ENCODE measurements at regions not wholly inside any gene's neighbourhood (a gene's known extent, or its start where the extent isn't known, plus 50 kb on each side); places are given as distances from the start of the nearest gene placed in this dataset.

DNA sequence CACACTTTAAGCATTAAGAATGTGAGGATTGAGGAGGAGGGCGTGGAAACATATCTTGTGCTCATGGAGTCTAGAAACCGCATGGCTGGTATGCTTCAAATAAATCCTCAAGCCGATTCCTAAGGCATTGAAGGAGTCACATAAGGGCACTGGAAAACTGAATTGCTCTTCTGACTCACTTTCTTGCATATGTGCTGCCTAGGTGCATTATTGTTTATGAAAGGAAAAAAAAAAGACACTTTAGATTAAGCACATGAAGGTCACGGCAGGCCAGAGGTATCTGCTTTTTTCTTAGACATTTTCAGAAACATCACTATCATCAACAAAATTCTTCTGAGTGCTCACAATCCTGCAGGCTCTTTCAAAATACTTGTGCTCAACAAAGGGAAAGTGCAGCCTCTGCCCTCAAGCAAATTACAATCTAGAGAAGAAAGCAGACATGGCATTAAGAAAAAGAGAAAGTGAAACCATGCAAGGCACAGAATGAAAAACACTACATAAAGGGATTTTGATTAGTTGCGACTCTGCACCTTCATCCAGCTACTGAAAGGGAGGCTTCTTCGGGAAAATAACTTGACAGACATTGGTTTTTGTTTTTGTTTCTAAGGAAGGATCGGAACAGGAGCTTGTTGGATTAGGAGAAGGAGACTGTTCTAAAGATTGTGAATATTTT lies 2117.6 kb downstream of the MAT2B start:
- Histone ChIP-seq H3K27ac (ENCODE audit: low read depth in 1 of 2, low read length in 2 of 2) (no peak overlapping the region), H3K4me1 (ENCODE audit: control insufficient read depth in 4 of 4, insufficient read depth in 4 of 4, low read length in 3 of 4) (peaks cover 0 to 5% (median 0%) of the 10 kb centered on the region in 4 donors), H3K4me3 (ENCODE audit: low read depth in 1 of 3, low read length in 3 of 3) (peak overlapping the region in 2 of 3 donors; percentile 32 to 46), H3K9ac (ENCODE audit: low read depth in 1 of 2, low read length in 2 of 2) (peak overlapping the region in 1 of 2 donors; percentile 1), H3K27me3 (ENCODE audit: control insufficient read depth in 4 of 4, insufficient read depth in 4 of 4, low read length in 3 of 4) (no peaks in the 10 kb centered on the region), H3K36me3 (ENCODE audit: control insufficient read depth in 4 of 4, insufficient read depth in 3 of 4, low read depth in 1 of 4, low read length in 3 of 4) (no peaks in the 10 kb centered on the region), H3K9me3 (ENCODE audit: control insufficient read depth in 4 of 4, low read length in 3 of 4) (no peaks in the 10 kb centered on the region)
- 79% methylated on average over 7 of the region's 7 CpGs for WGBS
- TF ChIP-seq RXRA (IDR thresholded peaks at IDR 0.05) = no peak
- no peak for TF ChIP-seq FOXA1 (IDR thresholded peaks at IDR 0.05)
- DNase-seq (ENCODE audit: low spot score) = no peak

DNA sequence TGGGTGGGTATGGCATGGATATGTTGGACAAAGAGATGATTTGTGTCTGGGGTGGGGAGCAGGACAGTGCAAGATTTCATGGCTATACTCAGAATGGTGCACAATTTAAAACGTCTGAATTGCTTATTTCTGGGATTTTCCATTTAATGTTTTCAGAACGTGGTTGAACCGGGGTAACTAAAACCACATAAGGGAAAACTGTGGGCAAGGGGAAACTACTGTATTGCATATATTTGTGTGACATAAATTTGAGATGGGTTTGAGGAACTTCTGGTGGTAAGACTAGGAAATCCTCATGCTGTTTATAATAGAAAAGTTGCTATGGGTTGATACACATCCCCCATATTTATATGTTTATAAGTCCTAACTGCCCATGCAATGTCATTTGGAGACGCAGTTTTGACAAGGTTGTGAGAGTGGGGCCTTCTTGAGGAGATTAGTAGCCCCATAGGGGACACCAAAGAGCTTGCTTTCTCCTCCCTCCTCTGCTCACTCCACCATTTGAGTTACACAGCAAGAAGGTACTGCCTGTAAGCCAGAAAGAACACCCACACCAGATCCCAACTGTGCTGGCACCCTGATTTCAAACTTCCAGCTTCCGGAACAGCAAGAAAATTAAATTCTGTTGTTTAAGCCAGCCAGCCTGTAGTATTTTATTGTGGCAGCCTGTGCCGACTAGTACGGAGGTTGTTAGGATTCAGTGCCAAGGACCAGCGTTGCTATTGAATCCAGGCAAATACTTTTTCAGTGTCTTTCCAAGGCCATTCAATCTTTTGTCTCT lies 2118.9 kb downstream of the MAT2B start:
- TF ChIP-seq JUND (IDR thresholded peaks at IDR 0.05) (no peak), EGR1 (IDR thresholded peaks at IDR 0.05; ENCODE audit: low read depth in 2 of 2) (no peak), FOXA1 (IDR thresholded peaks at IDR 0.05) (no peak), NR2F2 (IDR thresholded peaks at IDR 0.05) (no peak), RXRA (IDR thresholded peaks at IDR 0.05) (no peak), HNF4G (IDR thresholded peaks at IDR 0.05) (no peak), FOXA2 (IDR thresholded peaks at IDR 0.05) (no peak), GABPA (IDR thresholded peaks at IDR 0.05 in 1 of 2, conservative IDR thresholded peaks at IDR 0.05 in 1 of 2) (no peak)
- TF ChIP-seq, protein P1, sequence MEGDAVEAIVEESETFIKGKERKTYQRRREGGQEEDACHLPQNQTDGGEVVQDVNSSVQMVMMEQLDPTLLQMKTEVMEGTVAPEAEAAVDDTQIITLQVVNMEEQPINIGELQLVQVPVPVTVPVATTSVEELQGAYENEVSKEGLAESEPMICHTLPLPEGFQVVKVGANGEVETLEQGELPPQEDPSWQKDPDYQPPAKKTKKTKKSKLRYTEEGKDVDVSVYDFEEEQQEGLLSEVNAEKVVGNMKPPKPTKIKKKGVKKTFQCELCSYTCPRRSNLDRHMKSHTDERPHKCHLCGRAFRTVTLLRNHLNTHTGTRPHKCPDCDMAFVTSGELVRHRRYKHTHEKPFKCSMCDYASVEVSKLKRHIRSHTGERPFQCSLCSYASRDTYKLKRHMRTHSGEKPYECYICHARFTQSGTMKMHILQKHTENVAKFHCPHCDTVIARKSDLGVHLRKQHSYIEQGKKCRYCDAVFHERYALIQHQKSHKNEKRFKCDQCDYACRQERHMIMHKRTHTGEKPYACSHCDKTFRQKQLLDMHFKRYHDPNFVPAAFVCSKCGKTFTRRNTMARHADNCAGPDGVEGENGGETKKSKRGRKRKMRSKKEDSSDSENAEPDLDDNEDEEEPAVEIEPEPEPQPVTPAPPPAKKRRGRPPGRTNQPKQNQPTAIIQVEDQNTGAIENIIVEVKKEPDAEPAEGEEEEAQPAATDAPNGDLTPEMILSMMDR (IDR thresholded peaks at IDR 0.05; ENCODE audit: low read depth, low read length, missing input control) = no peak
- TF ChIP-seq, protein P2, sequence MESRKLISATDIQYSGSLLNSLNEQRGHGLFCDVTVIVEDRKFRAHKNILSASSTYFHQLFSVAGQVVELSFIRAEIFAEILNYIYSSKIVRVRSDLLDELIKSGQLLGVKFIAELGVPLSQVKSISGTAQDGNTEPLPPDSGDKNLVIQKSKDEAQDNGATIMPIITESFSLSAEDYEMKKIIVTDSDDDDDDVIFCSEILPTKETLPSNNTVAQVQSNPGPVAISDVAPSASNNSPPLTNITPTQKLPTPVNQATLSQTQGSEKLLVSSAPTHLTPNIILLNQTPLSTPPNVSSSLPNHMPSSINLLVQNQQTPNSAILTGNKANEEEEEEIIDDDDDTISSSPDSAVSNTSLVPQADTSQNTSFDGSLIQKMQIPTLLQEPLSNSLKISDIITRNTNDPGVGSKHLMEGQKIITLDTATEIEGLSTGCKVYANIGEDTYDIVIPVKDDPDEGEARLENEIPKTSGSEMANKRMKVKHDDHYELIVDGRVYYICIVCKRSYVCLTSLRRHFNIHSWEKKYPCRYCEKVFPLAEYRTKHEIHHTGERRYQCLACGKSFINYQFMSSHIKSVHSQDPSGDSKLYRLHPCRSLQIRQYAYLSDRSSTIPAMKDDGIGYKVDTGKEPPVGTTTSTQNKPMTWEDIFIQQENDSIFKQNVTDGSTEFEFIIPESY (IDR thresholded peaks at IDR 0.05) = no peak
- TF ChIP-seq, protein P3, sequence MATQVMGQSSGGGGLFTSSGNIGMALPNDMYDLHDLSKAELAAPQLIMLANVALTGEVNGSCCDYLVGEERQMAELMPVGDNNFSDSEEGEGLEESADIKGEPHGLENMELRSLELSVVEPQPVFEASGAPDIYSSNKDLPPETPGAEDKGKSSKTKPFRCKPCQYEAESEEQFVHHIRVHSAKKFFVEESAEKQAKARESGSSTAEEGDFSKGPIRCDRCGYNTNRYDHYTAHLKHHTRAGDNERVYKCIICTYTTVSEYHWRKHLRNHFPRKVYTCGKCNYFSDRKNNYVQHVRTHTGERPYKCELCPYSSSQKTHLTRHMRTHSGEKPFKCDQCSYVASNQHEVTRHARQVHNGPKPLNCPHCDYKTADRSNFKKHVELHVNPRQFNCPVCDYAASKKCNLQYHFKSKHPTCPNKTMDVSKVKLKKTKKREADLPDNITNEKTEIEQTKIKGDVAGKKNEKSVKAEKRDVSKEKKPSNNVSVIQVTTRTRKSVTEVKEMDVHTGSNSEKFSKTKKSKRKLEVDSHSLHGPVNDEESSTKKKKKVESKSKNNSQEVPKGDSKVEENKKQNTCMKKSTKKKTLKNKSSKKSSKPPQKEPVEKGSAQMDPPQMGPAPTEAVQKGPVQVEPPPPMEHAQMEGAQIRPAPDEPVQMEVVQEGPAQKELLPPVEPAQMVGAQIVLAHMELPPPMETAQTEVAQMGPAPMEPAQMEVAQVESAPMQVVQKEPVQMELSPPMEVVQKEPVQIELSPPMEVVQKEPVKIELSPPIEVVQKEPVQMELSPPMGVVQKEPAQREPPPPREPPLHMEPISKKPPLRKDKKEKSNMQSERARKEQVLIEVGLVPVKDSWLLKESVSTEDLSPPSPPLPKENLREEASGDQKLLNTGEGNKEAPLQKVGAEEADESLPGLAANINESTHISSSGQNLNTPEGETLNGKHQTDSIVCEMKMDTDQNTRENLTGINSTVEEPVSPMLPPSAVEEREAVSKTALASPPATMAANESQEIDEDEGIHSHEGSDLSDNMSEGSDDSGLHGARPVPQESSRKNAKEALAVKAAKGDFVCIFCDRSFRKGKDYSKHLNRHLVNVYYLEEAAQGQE (IDR thresholded peaks at IDR 0.05) = no peak
- TF ChIP-seq, protein P4, sequence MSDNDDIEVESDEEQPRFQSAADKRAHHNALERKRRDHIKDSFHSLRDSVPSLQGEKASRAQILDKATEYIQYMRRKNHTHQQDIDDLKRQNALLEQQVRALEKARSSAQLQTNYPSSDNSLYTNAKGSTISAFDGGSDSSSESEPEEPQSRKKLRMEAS (IDR thresholded peaks at IDR 0.05) = no peak
- TF ChIP-seq, protein P5, sequence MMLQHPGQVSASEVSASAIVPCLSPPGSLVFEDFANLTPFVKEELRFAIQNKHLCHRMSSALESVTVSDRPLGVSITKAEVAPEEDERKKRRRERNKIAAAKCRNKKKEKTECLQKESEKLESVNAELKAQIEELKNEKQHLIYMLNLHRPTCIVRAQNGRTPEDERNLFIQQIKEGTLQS (IDR thresholded peaks at IDR 0.05) = no peak
- no peak for DNase-seq (ENCODE audit: low spot score)
- H3K9me3 ChIP-seq (ENCODE audit: control insufficient read depth in 4 of 4, low read length in 3 of 4) = no peaks in the 10 kb centered on the region
- peaks cover 0 to 5% (median 0%) of the 10 kb centered on the region in 4 donors for H3K4me1 ChIP-seq (ENCODE audit: control insufficient read depth in 4 of 4, insufficient read depth in 4 of 4, low read length in 3 of 4)
- no peak overlapping the region for H3K27ac ChIP-seq (ENCODE audit: low read depth in 1 of 2, low read length in 2 of 2)
- no peaks in the 10 kb centered on the region for H3K27me3 ChIP-seq (ENCODE audit: control insufficient read depth in 4 of 4, insufficient read depth in 4 of 4, low read length in 3 of 4)
- no peak overlapping the region for H3K9ac ChIP-seq (ENCODE audit: low read depth in 1 of 2, low read length in 2 of 2)
- no peak overlapping the region for H3K4me3 ChIP-seq (ENCODE audit: low read depth in 1 of 3, low read length in 3 of 3)
- WGBS = 90% methylated on average over 8 of the region's 8 CpGs
- no peaks in the 10 kb centered on the region for H3K36me3 ChIP-seq (ENCODE audit: control insufficient read depth in 4 of 4, insufficient read depth in 3 of 4, low read depth in 1 of 4, low read length in 3 of 4)

Data from liver (tissue), 8 donors.